ENCODE measurements at regions not wholly inside any gene's neighbourhood (a gene's known extent, or its start where the extent isn't known, plus 50 kb on each side); places are given as distances from the start of the nearest gene placed in this dataset.

DNA sequence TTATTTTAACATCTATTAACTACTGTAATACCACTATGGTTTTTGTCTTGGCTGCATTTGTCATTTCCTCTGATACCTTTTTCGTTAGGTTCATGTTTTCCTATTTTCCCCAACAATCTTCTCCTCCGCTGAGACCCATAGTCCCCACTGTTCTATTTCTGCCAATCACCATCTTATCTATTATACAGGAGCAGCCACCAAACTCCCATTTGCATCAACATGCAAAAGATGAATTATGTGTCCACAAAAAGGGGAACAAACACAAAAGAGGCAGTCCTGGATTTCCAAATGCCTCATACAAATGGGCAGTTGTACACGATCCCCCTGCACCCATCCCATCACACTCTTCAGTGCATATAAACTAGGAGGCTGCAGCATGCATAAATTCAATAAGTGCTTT lies 121.7 kb upstream of the MYLIP start:
- no peaks in the 10 kb centered on the region; the same call in 1 of the 2 replicates for H3K27me3 ChIP-seq (ENCODE audit: low read depth, low read length)
- TF ChIP-seq, protein P1, sequence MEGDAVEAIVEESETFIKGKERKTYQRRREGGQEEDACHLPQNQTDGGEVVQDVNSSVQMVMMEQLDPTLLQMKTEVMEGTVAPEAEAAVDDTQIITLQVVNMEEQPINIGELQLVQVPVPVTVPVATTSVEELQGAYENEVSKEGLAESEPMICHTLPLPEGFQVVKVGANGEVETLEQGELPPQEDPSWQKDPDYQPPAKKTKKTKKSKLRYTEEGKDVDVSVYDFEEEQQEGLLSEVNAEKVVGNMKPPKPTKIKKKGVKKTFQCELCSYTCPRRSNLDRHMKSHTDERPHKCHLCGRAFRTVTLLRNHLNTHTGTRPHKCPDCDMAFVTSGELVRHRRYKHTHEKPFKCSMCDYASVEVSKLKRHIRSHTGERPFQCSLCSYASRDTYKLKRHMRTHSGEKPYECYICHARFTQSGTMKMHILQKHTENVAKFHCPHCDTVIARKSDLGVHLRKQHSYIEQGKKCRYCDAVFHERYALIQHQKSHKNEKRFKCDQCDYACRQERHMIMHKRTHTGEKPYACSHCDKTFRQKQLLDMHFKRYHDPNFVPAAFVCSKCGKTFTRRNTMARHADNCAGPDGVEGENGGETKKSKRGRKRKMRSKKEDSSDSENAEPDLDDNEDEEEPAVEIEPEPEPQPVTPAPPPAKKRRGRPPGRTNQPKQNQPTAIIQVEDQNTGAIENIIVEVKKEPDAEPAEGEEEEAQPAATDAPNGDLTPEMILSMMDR (IDR thresholded peaks at IDR 0.05; ENCODE audit: low read depth, low read length), result no peak
- TF ChIP-seq EZH2phosphoT487 (IDR thresholded peaks at IDR 0.05; ENCODE audit: low read depth), result no peak

GRCh38 chr6:16006681-16007080 lies 122.2 kb upstream of the MYLIP start:
- Histone ChIP-seq H4K20me1 (ENCODE audit: insufficient read depth, low read length) (no peaks in the 10 kb centered on the region), H3K9me3 (ENCODE audit: insufficient read depth, low read length) (no peaks in the 10 kb centered on the region), H3K27ac (ENCODE audit: low read length) (no peak overlapping the region), H2AFZ (ENCODE audit: low read depth, low read length) (no peak overlapping the region), H3K79me2 (ENCODE audit: low read length) (no peaks in the 10 kb centered on the region), H3K36me3 (replicated peaks; ENCODE audit: low read depth, low read length) (no peaks in the 10 kb centered on the region), H3K4me2 (ENCODE audit: low read length) (no peak overlapping the region), H3K9ac (ENCODE audit: low read length) (no peak overlapping the region), H3K4me3 (ENCODE audit: low read length) (no peak overlapping the region), H3K4me1 (ENCODE audit: low read length) (no peaks in the 10 kb centered on the region), H3K27me3 (ENCODE audit: low read depth, low read length) (no peaks in the 10 kb centered on the region; the same call in 1 of the 2 replicates)
- TF ChIP-seq, protein P1 (IDR thresholded peaks at IDR 0.05; ENCODE audit: low read depth, low read length), result no peak
- TF ChIP-seq EZH2phosphoT487 (IDR thresholded peaks at IDR 0.05; ENCODE audit: low read depth), result no peak

More for the DNA sequence above, 121.7 kb upstream of the MYLIP start:
- no peaks in the 10 kb centered on the region for H3K4me1 ChIP-seq (ENCODE audit: low read length)
- no peak overlapping the region for H3K9ac ChIP-seq (ENCODE audit: low read length)
- H3K9me3 ChIP-seq (ENCODE audit: insufficient read depth, low read length), result no peaks in the 10 kb centered on the region
- no peak overlapping the region for H3K4me2 ChIP-seq (ENCODE audit: low read length)
- H3K4me3 ChIP-seq (ENCODE audit: low read length), result no peak overlapping the region
- H2AFZ ChIP-seq (ENCODE audit: low read depth, low read length), result no peak overlapping the region
- H3K27ac ChIP-seq (ENCODE audit: low read length), result no peak overlapping the region
- H3K36me3 ChIP-seq (replicated peaks; ENCODE audit: low read depth, low read length), result no peaks in the 10 kb centered on the region
- H3K79me2 ChIP-seq (ENCODE audit: low read length), result no peaks in the 10 kb centered on the region
- no peaks in the 10 kb centered on the region for H4K20me1 ChIP-seq (ENCODE audit: insufficient read depth, low read length)

DNA sequence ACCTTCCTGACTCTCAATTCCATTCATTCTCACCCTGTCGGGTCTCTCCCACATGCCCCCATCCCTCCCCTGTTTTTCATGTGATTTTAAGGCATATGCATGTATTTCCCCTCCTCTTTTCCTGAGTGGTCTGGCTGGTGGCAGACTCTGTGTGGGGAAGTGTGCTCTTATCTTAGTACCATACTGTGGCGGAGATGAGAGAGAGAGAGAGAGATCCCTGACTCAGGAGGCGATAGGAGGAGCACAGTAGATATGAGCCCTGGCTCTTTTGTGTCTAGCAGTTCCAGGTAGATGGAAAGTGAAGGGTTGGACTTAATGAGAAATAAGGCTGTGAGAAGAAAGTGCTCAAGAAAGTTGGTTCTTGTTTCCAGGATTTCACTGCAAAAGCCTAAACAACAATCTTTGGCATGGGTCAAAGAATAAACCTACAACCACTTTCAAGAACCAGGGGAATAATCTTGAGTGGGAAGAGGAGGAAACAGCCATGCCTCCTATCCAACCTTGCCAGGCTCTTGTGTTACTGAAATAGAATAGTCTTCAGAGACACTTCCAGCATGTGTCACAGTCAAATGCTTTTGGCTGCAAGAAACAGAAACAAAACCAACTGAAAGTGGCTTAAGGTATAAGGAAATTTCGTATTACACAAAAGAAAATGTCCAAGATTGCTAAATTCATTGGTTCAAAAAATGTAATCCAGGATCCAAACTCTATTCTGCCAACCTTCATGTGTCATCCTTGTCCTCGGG lies 123.8 kb upstream of the MYLIP start:
- Histone ChIP-seq H3K27ac (ENCODE audit: low read length) (no peak overlapping the region), H3K27me3 (ENCODE audit: low read depth, low read length) (no peaks in the 10 kb centered on the region; the same call in 1 of the 2 replicates)
- no peak for TF ChIP-seq EZH2phosphoT487 (IDR thresholded peaks at IDR 0.05; ENCODE audit: low read depth)
- TF ChIP-seq, protein P1 (IDR thresholded peaks at IDR 0.05; ENCODE audit: low read depth, low read length), result no peak

DNA sequence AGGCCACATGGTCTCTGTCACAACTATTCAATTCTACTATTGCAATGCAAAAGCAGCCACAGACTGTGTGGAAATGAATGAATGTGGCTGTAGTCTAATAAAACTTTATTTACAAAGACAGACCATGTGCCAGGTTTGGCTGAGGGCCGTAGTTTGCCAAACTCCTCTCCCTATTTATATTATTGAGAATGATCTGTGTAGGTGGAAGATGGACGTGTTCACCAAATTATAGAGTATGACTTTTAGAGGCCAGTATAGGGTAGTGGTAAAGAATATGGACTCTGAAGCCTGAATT lies 125.7 kb upstream of the MYLIP start:
- H3K9me3 ChIP-seq (ENCODE audit: insufficient read depth, low read length), result no peaks in the 10 kb centered on the region
- H3K36me3 ChIP-seq (replicated peaks; ENCODE audit: low read depth, low read length), result no peaks in the 10 kb centered on the region
- TF ChIP-seq, protein P1 (IDR thresholded peaks at IDR 0.05; ENCODE audit: low read depth, low read length), result no peak
- TF ChIP-seq EZH2phosphoT487 (IDR thresholded peaks at IDR 0.05; ENCODE audit: low read depth), result no peak
- H3K27ac ChIP-seq (ENCODE audit: low read length), result no peak overlapping the region
- H2AFZ ChIP-seq (ENCODE audit: low read depth, low read length), result no peak overlapping the region
- no peaks in the 10 kb centered on the region; the same call in 1 of the 2 replicates for H3K27me3 ChIP-seq (ENCODE audit: low read depth, low read length)
- no peaks in the 10 kb centered on the region for H4K20me1 ChIP-seq (ENCODE audit: insufficient read depth, low read length)
- H3K79me2 ChIP-seq (ENCODE audit: low read length), result no peaks in the 10 kb centered on the region
- no peak overlapping the region for H3K4me3 ChIP-seq (ENCODE audit: low read length)
- no peak overlapping the region for H3K4me2 ChIP-seq (ENCODE audit: low read length)
- no peaks in the 10 kb centered on the region for H3K4me1 ChIP-seq (ENCODE audit: low read length)
- H3K9ac ChIP-seq (ENCODE audit: low read length), result no peak overlapping the region

More for the DNA sequence above, 123.8 kb upstream of the MYLIP start:
- Histone ChIP-seq H3K4me2 (ENCODE audit: low read length) (no peak overlapping the region), H3K9me3 (ENCODE audit: insufficient read depth, low read length) (no peaks in the 10 kb centered on the region), H3K4me3 (ENCODE audit: low read length) (no peak overlapping the region), H3K36me3 (replicated peaks; ENCODE audit: low read depth, low read length) (no peaks in the 10 kb centered on the region), H3K79me2 (ENCODE audit: low read length) (no peaks in the 10 kb centered on the region), H4K20me1 (ENCODE audit: insufficient read depth, low read length) (no peaks in the 10 kb centered on the region), H3K9ac (ENCODE audit: low read length) (no peak overlapping the region), H2AFZ (ENCODE audit: low read depth, low read length) (no peak overlapping the region), H3K4me1 (ENCODE audit: low read length) (no peaks in the 10 kb centered on the region)
